Stimulated activated CD8-positive, alpha-beta memory T cell treated with anti-CD3 and anti-CD28 coated beads, Interleukin-2, amount 100 ng/mL, for 48 hours (primary cell): ENCODE measurements at regions not wholly inside any gene's neighbourhood (a gene's known extent, or its start where the extent isn't known, plus 50 kb on each side); places are given as distances from the start of the nearest gene placed in this dataset.
"Not testable (repeated sequence)": the region's sequence is repeated elsewhere in the genome, so short reads cannot be mapped to it uniquely, and the experiment has no call there.

Experiments
- DNase-seq, 2 donors: peaks; one replicate each; pipeline ENCODE4 v3.0.0-alpha.2; 2020; ENCODE audit warnings: low read depth in 2 of 2

- DNase-seq, result no peak
Observed at GRCh38 chr3:105979961-105980360, 111.1 kb upstream of the CBLB start.

DNA sequence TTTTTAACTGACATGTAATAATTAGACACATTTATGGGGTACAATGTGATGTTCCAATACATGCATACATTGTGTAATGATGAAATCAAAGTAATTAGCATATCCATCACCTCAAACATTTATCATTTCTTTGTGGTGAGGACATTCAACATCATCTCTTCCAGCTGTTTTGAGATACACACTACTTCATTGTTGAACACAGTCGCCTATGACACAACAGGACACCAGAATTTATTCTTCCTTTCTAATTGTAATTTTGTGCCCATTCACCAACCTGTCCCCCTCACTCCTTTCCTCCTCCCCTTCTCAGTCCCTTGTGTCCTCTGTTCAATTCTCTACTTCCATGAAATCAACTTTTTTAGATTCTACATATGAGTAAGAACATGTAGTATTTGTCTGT, 113.4 kb upstream of the CBLB start:
- no peak for DNase-seq

DNA sequence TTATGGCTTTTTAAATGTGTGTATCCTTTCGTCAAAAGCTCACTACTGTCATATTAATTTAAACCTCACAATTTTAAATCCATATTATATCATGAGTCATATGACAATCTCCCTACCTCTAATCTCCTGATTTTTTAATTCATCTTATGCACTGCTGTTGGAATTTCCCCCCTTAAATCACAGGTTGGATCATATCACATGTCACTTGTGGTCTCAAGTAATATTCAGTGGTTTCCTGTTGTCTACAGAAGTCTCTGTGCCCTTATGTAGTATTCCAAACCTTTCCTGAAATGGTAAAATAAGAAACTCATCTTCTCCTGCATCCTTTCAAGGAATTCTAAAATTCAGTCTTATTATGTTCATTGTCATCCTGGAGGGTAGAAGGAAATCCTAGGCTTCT, 116.0 kb upstream of the CBLB start:
- no peak for DNase-seq

- DNase-seq, result not testable (repeated sequence)
Observed at GRCh38 chr3:105986343-105986742, 117.5 kb upstream of the CBLB start.

DNA sequence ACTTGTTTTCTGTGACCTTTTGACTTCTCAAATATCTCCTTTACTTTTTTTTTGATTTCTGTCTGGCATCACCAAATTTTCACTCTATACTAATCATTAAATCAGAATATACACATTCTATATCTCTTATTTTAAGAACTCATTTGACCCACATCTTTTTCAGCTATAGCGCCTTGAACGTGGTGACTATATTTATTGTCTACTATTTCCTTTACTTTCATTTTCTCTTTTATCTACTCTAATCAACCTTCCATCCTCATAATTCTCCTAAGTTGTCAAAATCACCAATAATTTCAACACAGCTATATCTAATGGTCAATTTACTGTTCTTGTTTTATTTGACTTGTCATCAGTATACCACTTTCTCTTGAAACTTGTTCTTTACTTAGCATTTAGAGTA, 119.0 kb upstream of the CBLB start:
- DNase-seq, result no peak

DNA sequence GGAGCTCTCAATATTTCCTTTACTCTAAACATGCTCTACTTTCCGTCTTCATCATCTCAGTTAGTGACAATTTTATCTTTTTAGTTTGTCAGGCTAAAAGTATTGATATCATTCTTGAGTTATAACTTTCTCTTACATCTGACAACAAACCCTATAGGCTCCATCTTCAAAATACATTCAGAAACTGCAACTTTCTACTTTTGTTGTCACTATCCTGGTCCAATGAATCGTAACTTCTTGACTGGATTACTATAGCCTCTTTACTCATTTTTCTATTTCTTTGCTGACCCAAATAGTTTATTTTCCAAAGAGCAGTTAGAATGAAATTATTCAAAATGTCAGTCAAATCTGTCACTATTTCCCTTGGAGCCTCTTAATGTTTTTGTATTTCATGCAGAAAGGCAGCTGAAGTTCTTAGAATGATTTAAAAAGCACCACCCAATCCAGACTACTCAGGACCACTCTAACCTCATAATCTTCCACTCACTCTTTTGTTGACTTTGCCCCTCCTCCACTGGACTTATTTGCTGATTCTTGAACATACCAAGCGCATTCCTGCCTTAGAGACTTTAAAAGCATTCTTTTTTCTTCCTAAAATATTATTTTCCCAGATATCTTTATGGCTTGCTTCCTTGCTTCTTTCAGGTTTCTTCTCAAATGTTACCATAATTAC, 119.9 kb upstream of the CBLB start:
- no peak for DNase-seq

DNA sequence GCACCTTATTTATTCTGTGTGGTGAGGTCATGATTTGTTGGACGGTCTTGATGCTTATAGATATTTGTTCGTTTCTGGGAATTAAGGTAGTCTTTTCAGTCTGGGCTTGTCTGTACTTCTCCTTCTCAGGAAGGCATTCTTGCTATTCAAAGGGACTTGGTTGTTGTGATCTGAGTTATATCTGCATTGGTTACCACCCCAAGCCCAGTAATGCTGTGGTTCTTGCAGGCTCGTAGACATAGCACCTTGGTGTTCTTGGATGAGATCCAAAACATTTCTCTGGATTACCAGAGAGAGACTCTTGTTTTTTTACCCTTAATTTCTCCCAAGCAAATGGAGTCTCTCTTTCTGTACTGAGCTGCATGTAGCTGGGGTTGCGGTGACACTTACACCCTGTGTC, 128.0 kb upstream of the CBLB start:
- no peak for DNase-seq

GRCh38 chr3:105997466-105997799, 128.6 kb upstream of the CBLB start:
- DNase-seq, result no peak

DNA sequence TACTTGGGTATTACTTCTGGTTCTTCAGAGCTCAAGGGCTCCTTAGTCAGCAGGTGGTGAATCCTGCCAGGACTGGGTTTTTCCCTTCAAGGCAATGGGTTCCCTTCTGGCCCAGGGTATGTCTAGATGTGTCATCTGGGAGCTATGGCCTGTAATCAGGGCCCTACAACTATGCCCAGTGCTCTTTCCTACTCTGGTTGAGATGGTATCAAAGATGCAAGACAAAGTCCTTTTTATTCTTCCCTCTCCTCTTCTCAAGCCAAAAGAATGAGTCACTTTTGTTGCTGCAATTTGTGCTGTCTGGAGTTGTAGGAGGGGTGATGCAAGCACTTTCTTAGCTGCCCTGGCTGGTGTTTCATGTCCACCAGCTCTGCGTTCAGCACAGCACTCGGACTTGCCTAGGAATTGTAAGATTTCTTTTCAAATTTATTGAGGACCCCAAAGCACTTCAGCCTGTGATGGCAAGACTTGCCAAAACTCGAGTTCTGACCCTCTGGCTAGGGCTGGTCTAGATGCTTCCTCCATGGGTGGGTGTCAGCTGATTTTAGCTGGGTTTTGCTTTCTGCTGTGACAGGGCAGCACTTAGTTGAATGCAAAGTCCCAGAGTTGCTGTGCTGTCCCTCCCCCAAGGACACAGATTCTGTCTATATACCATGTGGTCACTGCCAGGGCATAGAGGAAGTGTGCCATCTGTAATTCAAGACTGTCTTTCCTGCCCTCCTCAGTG, 129.2 kb upstream of the CBLB start:
- no peak for DNase-seq

DNA sequence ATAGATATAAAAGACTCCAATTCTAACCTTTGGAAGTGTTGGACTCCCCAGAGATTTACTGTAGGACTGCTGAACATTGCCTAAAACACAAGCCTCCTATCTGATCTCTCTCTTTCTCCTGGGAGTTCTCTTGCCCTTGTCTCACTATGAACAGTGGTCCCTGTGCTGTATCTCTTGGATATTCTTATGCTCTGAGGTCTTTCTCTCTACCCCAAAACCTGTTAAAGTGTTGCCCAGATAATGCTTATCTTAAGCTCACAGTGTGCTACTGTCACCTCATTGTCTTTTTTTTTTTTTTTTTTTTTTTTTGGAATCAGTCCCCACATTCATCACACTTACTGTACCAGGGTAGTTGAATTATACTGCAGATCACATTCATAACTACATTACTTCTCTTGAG, 131.0 kb upstream of the CBLB start:
- DNase-seq, result no peak

GRCh38 chr3:106001923-106002322, 133.1 kb upstream of the CBLB start:
- DNase-seq, result no peak

GRCh38 chr3:106004137-106004681, 135.4 kb upstream of the CBLB start:
- DNase-seq, result no peak

GRCh38 chr3:106004826-106005225, 136.0 kb upstream of the CBLB start:
- DNase-seq, result no peak

DNA sequence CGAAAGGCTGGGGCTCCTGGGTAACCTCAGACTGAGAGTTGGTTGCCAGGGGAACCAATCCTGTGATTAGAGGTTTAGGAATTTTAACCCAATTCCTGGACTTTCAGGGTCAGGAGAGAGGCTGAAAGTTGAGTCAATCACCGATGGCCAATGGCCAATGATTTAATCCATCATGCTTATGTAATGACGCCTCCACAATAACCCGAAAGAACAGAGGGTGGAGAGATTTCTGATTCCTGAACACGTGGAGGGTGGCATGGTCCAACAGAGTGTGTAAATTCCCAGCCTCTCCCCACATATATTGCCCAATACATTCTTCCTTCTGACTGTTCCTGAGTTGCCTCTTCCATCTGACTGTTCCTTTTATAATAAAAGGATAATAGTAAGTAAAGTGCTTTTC, 137.2 kb upstream of the CBLB start:
- DNase-seq, result no peak

- no peak for DNase-seq
Observed at GRCh38 chr3:106006571-106006970, 137.8 kb upstream of the CBLB start.

- DNase-seq, result no peak
Observed at GRCh38 chr3:106007512-106007911, 138.7 kb upstream of the CBLB start.

- DNase-seq, result no peak
Observed at GRCh38 chr3:106008766-106009165, 140.0 kb upstream of the CBLB start.

DNA sequence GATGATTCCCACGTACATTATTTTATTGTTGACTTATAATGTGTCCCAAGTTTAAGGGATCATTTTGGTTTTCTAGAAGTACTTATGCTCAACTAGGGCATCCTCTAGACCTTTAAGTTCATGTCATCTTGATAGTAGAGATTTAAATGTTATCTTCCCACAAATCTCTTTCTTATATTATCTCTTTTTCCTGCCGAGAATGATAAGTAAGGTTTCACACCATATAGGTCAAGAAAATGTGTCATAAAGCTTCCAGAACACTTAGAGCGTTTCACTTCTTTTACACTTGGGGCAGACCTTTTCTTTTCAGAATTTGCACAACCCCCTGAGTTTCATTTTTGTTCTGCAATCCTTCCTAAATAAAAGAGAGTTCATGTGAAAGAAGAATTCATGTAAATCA, 142.0 kb upstream of the CBLB start:
- DNase-seq, result no peak

- DNase-seq, result no peak
Observed at GRCh38 chr3:106013971-106014370, 145.2 kb upstream of the CBLB start.

DNA sequence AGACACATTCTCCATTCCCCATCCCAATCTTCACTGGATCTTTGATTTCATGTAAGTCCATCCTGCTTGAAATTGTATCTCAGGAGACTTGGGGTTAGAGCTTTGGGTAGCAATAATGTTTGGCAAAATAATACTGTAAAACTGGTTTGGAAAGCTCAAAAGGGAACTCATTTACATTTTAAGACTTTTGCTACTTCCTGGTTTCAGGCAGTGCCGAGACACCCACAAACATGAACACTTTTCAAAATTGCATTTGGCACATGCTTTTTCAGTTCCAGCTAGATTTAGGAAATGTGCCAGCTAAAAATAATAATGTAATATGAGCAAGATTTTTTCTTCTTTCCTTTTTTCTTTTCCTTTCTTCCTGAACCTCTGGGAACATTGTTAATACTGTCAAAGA, 145.7 kb upstream of the CBLB start:
- DNase-seq, result no peak

- no peak for DNase-seq
Observed at GRCh38 chr3:106014971-106015370, 146.2 kb upstream of the CBLB start.

DNA sequence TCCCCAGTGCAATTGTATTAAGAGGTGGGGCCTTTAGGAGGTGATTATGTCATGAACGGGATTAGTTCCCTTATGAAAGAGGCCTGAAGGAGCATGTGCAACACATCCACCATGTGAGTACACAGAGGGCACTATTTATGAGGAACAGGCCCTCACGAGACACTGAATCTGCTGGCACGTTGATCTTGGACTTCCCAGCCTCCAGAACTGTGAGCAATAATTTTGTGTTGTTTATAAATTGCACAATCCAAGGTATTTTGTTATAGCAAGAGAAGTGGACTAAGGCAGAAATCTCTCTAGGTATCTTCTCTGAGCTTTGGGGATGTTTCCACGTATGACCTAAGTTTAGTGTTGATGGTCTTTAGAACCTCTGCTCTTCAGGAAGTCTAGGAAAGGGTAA, 149.3 kb upstream of the CBLB start:
- no peak for DNase-seq

- no peak for DNase-seq
Observed at GRCh38 chr3:106018929-106019550, 150.2 kb upstream of the CBLB start.
